Neural crest cell (in vitro differentiated cells): ENCODE measurements at regions not wholly inside any gene's neighbourhood (a gene's known extent, or its start where the extent isn't known, plus 50 kb on each side); places are given as distances from the start of the nearest gene placed in this dataset.

Source experiments
- DNase-seq: peaks from one replicate; pipeline ENCODE4 v3.0.0; 2021; ENCODE audit warnings: low read depth, mixed read lengths, low spot score
- H3K27ac Mint-ChIP-seq: one replicate; pipeline ENCODE4 v1.8.0; 2021; ENCODE audit warnings: mild to moderate bottlenecking, mixed read lengths; ENCODE audit not compliant: unreplicated experiment
- H3K27me3 Mint-ChIP-seq: 2 replicates; pipeline ENCODE4 v1.8.0; 2021; ENCODE audit warnings: low read depth, mild to moderate bottlenecking, mixed read lengths
- H3K36me3 Mint-ChIP-seq: 2 replicates; pipeline ENCODE4 v1.8.0; 2021; ENCODE audit warnings: low read depth, mild to moderate bottlenecking, mixed read lengths
- H3K4me1 Mint-ChIP-seq: 2 replicates; pipeline ENCODE4 v1.8.0; 2021; ENCODE audit warnings: mixed read lengths
- H3K4me3 Mint-ChIP-seq: one replicate; pipeline ENCODE4 v1.8.0; 2021; ENCODE audit warnings: mild to moderate bottlenecking, mixed read lengths
- H3K9me3 Mint-ChIP-seq: 2 replicates; pipeline ENCODE4 v1.8.0; 2021; ENCODE audit warnings: mixed read lengths
- CTCF ChIP-seq: fragments of 200-600 bp; sonication (generic); conservative IDR thresholded peaks from 2 replicates; pipeline ENCODE4 v1.5.0; 2021; ENCODE audit warnings: antibody characterized with exemption, mild to moderate bottlenecking

DNA sequence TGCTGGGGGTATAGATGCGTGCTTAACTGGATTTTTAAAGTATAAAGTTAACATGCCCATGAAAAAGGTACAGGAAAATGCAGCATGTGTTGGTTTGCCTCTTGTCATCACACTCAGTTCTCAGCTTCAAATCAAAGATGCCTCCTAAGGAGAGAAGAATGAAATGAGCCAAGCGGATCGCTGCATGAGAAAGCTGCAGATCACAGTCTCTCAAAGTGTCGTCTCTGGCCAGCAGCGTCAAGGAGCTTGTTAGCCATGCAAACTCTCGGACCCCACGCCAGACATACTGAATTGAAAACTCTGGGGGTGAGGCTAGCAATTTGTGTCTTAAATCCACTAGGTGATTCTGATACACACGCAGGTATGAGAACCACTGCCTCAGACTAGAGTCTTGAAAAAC is 297.2 kb downstream of the AJAP1 start:
- DNase-seq: no peak
- H3K27ac Mint-ChIP-seq: no peak overlapping the region
- H3K9me3 Mint-ChIP-seq: peaks cover 15% of the 10 kb centered on the region
- no peak for TF ChIP-seq CTCF
- H3K4me3 Mint-ChIP-seq: no peak overlapping the region
- H3K27me3 Mint-ChIP-seq: peaks cover 22% of the 10 kb centered on the region
- peaks cover 6% of the 10 kb centered on the region for H3K36me3 Mint-ChIP-seq
- no peaks in the 10 kb centered on the region for H3K4me1 Mint-ChIP-seq

DNA sequence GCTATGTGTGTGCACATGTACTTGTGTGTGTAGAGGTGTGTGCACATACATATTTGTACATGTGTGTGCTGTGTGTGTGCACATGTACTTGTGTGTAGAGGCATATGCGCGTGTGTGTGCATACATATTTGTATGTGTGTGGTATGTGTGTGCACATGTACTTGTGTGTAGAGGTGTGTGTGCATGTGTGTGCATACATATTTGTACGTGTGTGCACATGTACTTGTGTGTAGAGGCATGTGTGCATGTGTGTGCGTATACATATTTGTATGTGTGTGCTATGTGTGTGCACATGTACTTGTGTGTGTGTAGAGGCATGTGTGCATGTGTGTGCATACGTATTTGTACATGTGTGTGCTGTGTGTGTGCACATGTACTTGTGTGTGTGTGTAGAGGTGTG is 291.9 kb downstream of the AJAP1 start:
- no peak for DNase-seq
- Mint-ChIP-seq H3K27me3 (peaks cover 32% of the 10 kb centered on the region), H3K27ac (no peak overlapping the region), H3K4me1 (no peaks in the 10 kb centered on the region), H3K4me3 (no peak overlapping the region), H3K36me3 (no peaks in the 10 kb centered on the region), H3K9me3 (no peaks in the 10 kb centered on the region)
- TF ChIP-seq CTCF: no peak

DNA sequence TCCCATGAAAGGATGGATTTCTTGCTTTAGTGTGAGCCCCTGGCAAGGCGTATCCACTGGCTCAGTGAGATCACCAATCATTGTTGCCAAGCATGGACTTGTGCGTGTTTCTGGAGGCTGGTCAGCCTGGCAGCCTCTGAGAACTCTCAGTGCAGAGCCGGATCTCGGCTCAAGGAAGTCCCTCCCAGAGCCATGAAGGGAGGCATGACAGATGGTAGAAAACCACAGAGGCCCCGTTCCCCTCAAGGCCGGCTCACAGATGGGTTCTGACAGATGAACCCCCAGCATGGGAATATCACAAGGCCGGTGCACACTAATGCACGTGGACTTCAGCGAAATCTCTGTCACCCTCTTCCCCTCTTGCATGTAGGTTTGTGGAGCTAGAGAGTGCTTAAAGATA is 290.5 kb downstream of the AJAP1 start:
- H3K27me3 Mint-ChIP-seq: peaks cover 26% of the 10 kb centered on the region
- peaks cover 5% of the 10 kb centered on the region for H3K9me3 Mint-ChIP-seq
- no peaks in the 10 kb centered on the region for H3K4me1 Mint-ChIP-seq
- H3K4me3 Mint-ChIP-seq: no peak overlapping the region
- no peak overlapping the region for H3K27ac Mint-ChIP-seq
- H3K36me3 Mint-ChIP-seq: no peaks in the 10 kb centered on the region
- TF ChIP-seq CTCF: no peak
- no peak for DNase-seq

DNA sequence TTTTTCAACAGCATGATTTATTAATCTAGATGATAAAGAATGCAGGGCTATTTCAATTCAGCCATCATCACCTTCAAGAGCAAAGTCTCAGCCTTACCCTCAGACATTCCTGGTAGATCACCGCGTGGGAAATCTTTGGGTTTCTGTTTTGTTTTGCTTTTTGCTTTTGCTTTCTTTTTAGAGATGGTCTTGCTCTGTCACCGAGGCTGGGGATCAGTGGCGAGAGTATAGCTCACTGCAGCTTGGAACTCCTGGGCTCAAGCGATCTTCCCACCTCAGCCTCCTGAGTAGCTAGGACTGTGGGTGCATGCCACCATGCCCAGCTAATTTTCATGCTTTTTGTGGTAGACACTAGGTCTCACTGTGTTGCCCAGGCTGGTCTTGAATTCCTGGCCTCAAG is 289.7 kb downstream of the AJAP1 start:
- no peak overlapping the region for H3K27ac Mint-ChIP-seq
- no peak for TF ChIP-seq CTCF
- H3K36me3 Mint-ChIP-seq: peaks cover 3% of the 10 kb centered on the region
- no peak overlapping the region for H3K4me3 Mint-ChIP-seq
- no peaks in the 10 kb centered on the region for H3K4me1 Mint-ChIP-seq
- peaks cover 13% of the 10 kb centered on the region for H3K9me3 Mint-ChIP-seq
- no peak for DNase-seq
- H3K27me3 Mint-ChIP-seq: peaks cover 31% of the 10 kb centered on the region

GRCh38 chr1:4939266-4939665 is 284.9 kb downstream of the AJAP1 start:
- H3K4me3 Mint-ChIP-seq: no peak overlapping the region
- peaks cover 13% of the 10 kb centered on the region for H3K9me3 Mint-ChIP-seq
- TF ChIP-seq CTCF: no peak
- H3K36me3 Mint-ChIP-seq: peaks cover 3% of the 10 kb centered on the region
- no peak overlapping the region for H3K27ac Mint-ChIP-seq
- H3K27me3 Mint-ChIP-seq: peaks cover 21% of the 10 kb centered on the region
- DNase-seq: no peak
- no peaks in the 10 kb centered on the region for H3K4me1 Mint-ChIP-seq
